Panc1 (cell line): ENCODE measurements at regions not wholly inside any gene's neighbourhood (a gene's known extent, or its start where the extent isn't known, plus 50 kb on each side); places are given as distances from the start of the nearest gene placed in this dataset.

Experiments
- POLR2AphosphoS5 ChIP-seq: IDR thresholded peaks from 2 replicates; pipeline ENCODE4 v1.6.1; 2012; ENCODE audit warnings: mild to moderate bottlenecking, low read depth, low read length, moderate library complexity
- SIN3A ChIP-seq: IDR thresholded peaks from 2 replicates; pipeline ENCODE4 v1.6.1; 2012; ENCODE audit warnings: low read depth, mild to moderate bottlenecking, low read length, moderate library complexity, borderline replicate concordance; ENCODE audit not compliant: insufficient read depth
- TCF7L2 ChIP-seq: IDR thresholded peaks from 2 replicates; pipeline ENCODE4 v1.6.1; 2011; ENCODE audit warnings: mild to moderate bottlenecking, low read depth, low read length, inconsistent platforms
- TF ChIP-seq, protein P1 (sequence below): fragments of 450-650 bp; IDR thresholded peaks from 2 replicates; pipeline ENCODE4 v1.5.1; 2017; ENCODE audit warnings: mild to moderate bottlenecking

DNA sequence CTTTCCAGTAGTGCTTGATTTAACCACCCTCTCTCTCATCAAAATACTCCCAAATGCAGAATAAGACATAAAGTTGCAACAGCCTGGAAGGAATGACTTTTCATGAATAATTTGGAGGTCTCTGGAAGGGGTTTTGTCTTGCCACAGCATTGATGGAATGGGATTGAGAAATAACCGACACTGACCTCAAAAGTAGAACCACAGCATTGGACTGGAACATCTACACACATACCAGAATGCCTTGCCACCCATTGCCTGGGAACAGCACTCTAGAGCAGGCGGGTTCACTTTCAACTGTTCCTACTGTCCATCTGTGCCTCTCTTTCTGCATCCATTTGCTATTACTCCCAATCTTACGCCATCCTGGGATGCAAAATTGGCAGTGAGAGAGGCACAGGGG, 149.1 kb upstream of the USP24 start:
- TF ChIP-seq, protein P1, sequence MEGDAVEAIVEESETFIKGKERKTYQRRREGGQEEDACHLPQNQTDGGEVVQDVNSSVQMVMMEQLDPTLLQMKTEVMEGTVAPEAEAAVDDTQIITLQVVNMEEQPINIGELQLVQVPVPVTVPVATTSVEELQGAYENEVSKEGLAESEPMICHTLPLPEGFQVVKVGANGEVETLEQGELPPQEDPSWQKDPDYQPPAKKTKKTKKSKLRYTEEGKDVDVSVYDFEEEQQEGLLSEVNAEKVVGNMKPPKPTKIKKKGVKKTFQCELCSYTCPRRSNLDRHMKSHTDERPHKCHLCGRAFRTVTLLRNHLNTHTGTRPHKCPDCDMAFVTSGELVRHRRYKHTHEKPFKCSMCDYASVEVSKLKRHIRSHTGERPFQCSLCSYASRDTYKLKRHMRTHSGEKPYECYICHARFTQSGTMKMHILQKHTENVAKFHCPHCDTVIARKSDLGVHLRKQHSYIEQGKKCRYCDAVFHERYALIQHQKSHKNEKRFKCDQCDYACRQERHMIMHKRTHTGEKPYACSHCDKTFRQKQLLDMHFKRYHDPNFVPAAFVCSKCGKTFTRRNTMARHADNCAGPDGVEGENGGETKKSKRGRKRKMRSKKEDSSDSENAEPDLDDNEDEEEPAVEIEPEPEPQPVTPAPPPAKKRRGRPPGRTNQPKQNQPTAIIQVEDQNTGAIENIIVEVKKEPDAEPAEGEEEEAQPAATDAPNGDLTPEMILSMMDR: no peak
- TF ChIP-seq POLR2AphosphoS5 (no peak), TCF7L2 (no peak), SIN3A (no peak)
